HepG2 (cell line): ENCODE measurements at regions not wholly inside any gene's neighbourhood (a gene's known extent, or its start where the extent isn't known, plus 50 kb on each side); places are given as distances from the start of the nearest gene placed in this dataset.

Experiments used
- FOXA1 ChIP-seq, 2 experiments: fragments of 450-650 bp in 1 of 2; sonication (generic) in 1 of 2; formaldehyde crosslinking in 1 of 2; IDR thresholded peaks; 2 replicates each; pipeline versions ENCODE4 v1.4.0 to v1.6.1; 2016 to 2020; ENCODE audit warnings: missing genetic modification reagents in 1 of 2
- PAF1 ChIP-seq: IDR thresholded peaks from 2 replicates; pipeline ENCODE4 v1.6.1; 2016; ENCODE audit warnings: missing genetic modification reagents, missing compliant biosample characterization
- YY1 ChIP-seq: IDR thresholded peaks from 2 replicates; pipeline ENCODE4 v1.6.1; 2011; ENCODE audit warnings: low read length, low read depth, moderate library complexity, mild to moderate bottlenecking; ENCODE audit not compliant: insufficient read depth, insufficient replicate concordance

DNA sequence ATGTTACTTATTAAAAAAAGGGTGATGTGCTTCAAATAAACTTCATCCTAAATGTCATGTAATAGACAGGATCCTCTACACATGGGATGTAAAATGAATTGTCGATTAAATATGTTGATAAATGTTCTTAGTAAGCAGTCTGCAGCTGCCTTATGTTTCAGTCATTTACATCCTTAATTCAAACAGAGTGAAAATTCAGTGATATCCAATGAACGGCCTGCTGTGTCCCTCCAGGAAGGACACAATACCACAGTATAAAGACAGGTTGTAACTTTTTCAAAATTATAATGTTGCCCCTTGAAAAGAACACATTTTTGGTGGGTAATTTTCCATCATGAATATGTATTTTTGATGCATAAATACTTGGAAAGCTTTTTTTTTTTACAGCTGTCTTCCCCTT is 266.5 kb upstream of the SEMA3A start:
- TF ChIP-seq FOXA1 (IDR thresholded peaks at IDR 0.05): no peak
- no peak for TF ChIP-seq FOXA1 (CRISPR knock-in tag; IDR thresholded peaks at IDR 0.05)
- TF ChIP-seq PAF1 (CRISPR knock-in tag): no peak
- TF ChIP-seq YY1: no peak
